Adrenal gland (tissue), 5 donors: ENCODE measurements at regions not wholly inside any gene's neighbourhood (a gene's known extent, or its start where the extent isn't known, plus 50 kb on each side); places are given as distances from the start of the nearest gene placed in this dataset.

Experiments used
- CTCF ChIP-seq, 6 experiments: fragments of 450-650 bp in 4 of 6; fragments of 200-600 bp in 2 of 6; sonication (generic) in 1 of 6; IDR thresholded peaks; 1 replicate in 5 of 6; 2 replicates in 1 of 6; pipeline versions ENCODE4 v1.5.1 to v1.8.0; 2016 to 2021; ENCODE audit warnings: antibody characterized with exemption in 6 of 6, mild to moderate bottlenecking in 2 of 6, moderate library complexity in 1 of 6
- POLR2A ChIP-seq, 2 donors: fragments of 450-650 bp; IDR thresholded peaks; one replicate each; pipeline ENCODE4 v1.6.1; 2017; ENCODE audit warnings: antibody characterized with exemption in 2 of 2, mild to moderate bottlenecking in 2 of 2, moderate library complexity in 1 of 2
- donor health status: DM: no; HTN: no; CAD: no.

GRCh38 chr17:22703786-22704441, 1011.6 kb downstream of the KCNJ18 start:
- TF ChIP-seq CTCF (IDR thresholded peaks at IDR 0.05) = no peak
- TF ChIP-seq POLR2A (IDR thresholded peaks at IDR 0.05) = no peak
